ENCODE measurements at regions not wholly inside any gene's neighbourhood (a gene's known extent, or its start where the extent isn't known, plus 50 kb on each side); places are given as distances from the start of the nearest gene placed in this dataset.

DNA sequence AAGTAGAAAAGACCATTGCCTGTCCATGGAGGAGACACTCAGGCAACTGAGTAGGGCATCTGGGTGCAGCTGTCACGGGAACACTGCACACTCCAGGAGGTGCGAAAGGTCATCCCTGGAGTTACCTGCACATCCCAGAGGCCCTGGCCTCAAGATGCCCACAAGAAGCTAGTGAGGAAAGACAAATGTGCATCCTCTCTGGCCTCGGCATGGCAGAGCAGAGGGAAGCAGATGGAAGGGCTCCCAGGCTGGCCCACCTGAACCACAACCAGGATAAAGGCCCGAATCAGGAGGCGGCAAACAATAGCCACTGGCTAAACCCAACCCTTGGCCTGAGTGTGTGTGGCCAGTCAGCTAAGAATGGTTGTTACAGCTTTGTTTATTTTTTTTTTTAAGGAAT, 231.7 kb downstream of the SYK start:
- 78% methylated on average over 5 of the region's 5 CpGs; no CpG with 5 or more reads in 1 of the 2 experiments for WGBS, 2 experiments (ENCODE audit: extremely low coverage in 1 of 2, insufficient coverage in 1 of 2, insufficient read length in 1 of 2, insufficient replicate concordance in 2 of 2, low coverage in 1 of 2, low lambda C conversion rate in 2 of 2, missing lambda C conversion rate in 1 of 2)
- DNase-seq (ENCODE audit: low read depth in 1 of 2, low spot score in 2 of 2), result no peak
- no peak overlapping the region for H4K91ac ChIP-seq (replicated peaks; ENCODE audit: insufficient read length, low read length)
- H3K79me2 ChIP-seq (ENCODE audit: control insufficient read depth in 1 of 2, insufficient read depth in 2 of 2, low read length in 2 of 2), result no peaks in the 10 kb centered on the region
- no peak for FAIRE-seq
- no peak overlapping the region for H3K27ac ChIP-seq (ENCODE audit: low read depth, low read length)
- no peak overlapping the region for H2BK12ac ChIP-seq (ENCODE audit: low read depth, low read length)
- H4K20me1 ChIP-seq (replicated peaks in 1 of 2; ENCODE audit: control insufficient read depth in 1 of 2, insufficient read depth in 2 of 2, low read length in 2 of 2), result no peaks in the 10 kb centered on the region
- H3K4me3 ChIP-seq (ENCODE audit: extremely low read depth in 1 of 4, insufficient read depth in 2 of 4, low read depth in 3 of 4, low read length in 4 of 4), result no peak overlapping the region
- H3K56ac ChIP-seq (replicated peaks; ENCODE audit: insufficient read length, low read depth, low read length), result no peak overlapping the region
- no peak overlapping the region for H2BK15ac ChIP-seq (ENCODE audit: low read length)
- no peak overlapping the region for H2BK20ac ChIP-seq (ENCODE audit: low read length)
- peaks cover 0 to 2% (median 0%) of the 10 kb centered on the region in 4 experiments; a peak in 1 of 7 replicates for H3K4me1 ChIP-seq (replicated peaks in 1 of 4; ENCODE audit: control insufficient read depth in 3 of 4, insufficient read depth in 4 of 4, low read length in 3 of 4)
- no peaks in the 10 kb centered on the region for H3K79me1 ChIP-seq (ENCODE audit: low read depth, low read length)
- H2AK5ac ChIP-seq (ENCODE audit: low read depth, low read length), result no peak overlapping the region
- no peak overlapping the region; the same call in 1 of the 2 replicates for H4K8ac ChIP-seq (ENCODE audit: extremely low read depth, insufficient read depth, low read length)
- no peak overlapping the region for H3K4me2 ChIP-seq (ENCODE audit: insufficient read depth in 1 of 2, low read depth in 2 of 2, low read length in 2 of 2)
- peak overlapping the region; percentile 44; the same call in 1 of the 2 replicates for H2BK5ac ChIP-seq (ENCODE audit: low read depth, low read length)
- H2BK120ac ChIP-seq (replicated peaks; ENCODE audit: low read depth, low read length), result no peak overlapping the region
- no peak overlapping the region for H3K9ac ChIP-seq (replicated peaks in 1 of 4; ENCODE audit: extremely low read depth in 1 of 4, low read depth in 3 of 4, low read length in 3 of 4)
- H3K36me3 ChIP-seq (ENCODE audit: control insufficient read depth in 2 of 4, insufficient read depth in 4 of 4, low read length in 3 of 4), result no peaks in the 10 kb centered on the region
- no peak overlapping the region for H3K4ac ChIP-seq (replicated peaks; ENCODE audit: insufficient read length, low read depth, low read length)
- H3K14ac ChIP-seq (ENCODE audit: insufficient read length), result no peak overlapping the region
- H2AFZ ChIP-seq (ENCODE audit: low read length), result no peak overlapping the region
- ChIA-PET CTCF (ENCODE audit: partially characterized antibody) (interaction anchor here (0.6 to 7.7 kb wide), 36 partner anchors 11 to 692 kb away, joined by 3 to 68 read pairs (median 4); partner anchors contain the start of gene NFIL3), POLR2A (ENCODE audit: partially characterized antibody) (no interaction called here)
- no peaks in the 10 kb centered on the region for H3K9me3 ChIP-seq (ENCODE audit: insufficient read depth in 2 of 2, low read depth in 1 of 2, low read length in 1 of 2)
- H3K23me2 ChIP-seq (ENCODE audit: low read depth, low read length), result no peaks in the 10 kb centered on the region
- H4K5ac ChIP-seq (ENCODE audit: insufficient read length, low read depth, low read length), result no peak overlapping the region
- TF ChIP-seq, protein P1, sequence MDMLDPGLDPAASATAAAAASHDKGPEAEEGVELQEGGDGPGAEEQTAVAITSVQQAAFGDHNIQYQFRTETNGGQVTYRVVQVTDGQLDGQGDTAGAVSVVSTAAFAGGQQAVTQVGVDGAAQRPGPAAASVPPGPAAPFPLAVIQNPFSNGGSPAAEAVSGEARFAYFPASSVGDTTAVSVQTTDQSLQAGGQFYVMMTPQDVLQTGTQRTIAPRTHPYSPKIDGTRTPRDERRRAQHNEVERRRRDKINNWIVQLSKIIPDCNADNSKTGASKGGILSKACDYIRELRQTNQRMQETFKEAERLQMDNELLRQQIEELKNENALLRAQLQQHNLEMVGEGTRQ (IDR thresholded peaks at IDR 0.05; ENCODE audit: low read length), result no peak
- TF ChIP-seq CREB1 (IDR thresholded peaks at IDR 0.05), result no peak
- TF ChIP-seq EGR1 (IDR thresholded peaks at IDR 0.05; ENCODE audit: borderline replicate concordance, low read depth, low read length), result no peak
- TF ChIP-seq EP300 (IDR thresholded peaks at IDR 0.05; ENCODE audit: borderline replicate concordance in 1 of 2, low read depth in 2 of 2, low read length in 2 of 2), result no peak
- TF ChIP-seq TAF1 (IDR thresholded peaks at IDR 0.05; ENCODE audit: low read depth, low read length), result no peak
- no peak for TF ChIP-seq RAD21 (IDR thresholded peaks at IDR 0.05 in 1 of 2, conservative IDR thresholded peaks at IDR 0.05 in 1 of 2; ENCODE audit: low read depth in 2 of 2, low read length in 2 of 2)
- H3K27me3 ChIP-seq (replicated peaks in 1 of 4; ENCODE audit: control insufficient read depth in 3 of 4, extremely low read depth in 1 of 4, insufficient read depth in 3 of 4, low read length in 3 of 4), result no peaks in the 10 kb centered on the region
- H3K18ac ChIP-seq (ENCODE audit: extremely low read depth, low read length), result no peak overlapping the region
- no peak overlapping the region for H3K23ac ChIP-seq (ENCODE audit: insufficient read length)
